Upper lobe of right lung (tissue), 1 donor: ENCODE measurements at regions not wholly inside any gene's neighbourhood (a gene's known extent, or its start where the extent isn't known, plus 50 kb on each side); places are given as distances from the start of the nearest gene placed in this dataset.

Source experiments
- ATAC-seq: fragments of 200-7000 bp; cut with Tn5 transposase; one replicate; pipeline ENCODE4 v1.9.1; 2020; ENCODE audit warnings: mild to moderate bottlenecking, moderate library complexity
- DNase-seq: peaks from one replicate; pipeline ENCODE4 v3.0.0-alpha.2; 2020
- H3K27ac ChIP-seq: fragments of 200-600 bp; one replicate; pipeline ENCODE4 v1.8.0; 2022
- H3K27me3 ChIP-seq: fragments of 200-600 bp; one replicate; pipeline ENCODE4 v1.8.0; 2022; ENCODE audit warnings: mild to moderate bottlenecking
- H3K36me3 ChIP-seq: fragments of 200-600 bp; one replicate; pipeline ENCODE4 v1.8.0; 2022
- H3K4me1 ChIP-seq: fragments of 200-600 bp; one replicate; pipeline ENCODE4 v1.8.0; 2022
- H3K4me3 ChIP-seq: fragments of 200-600 bp; one replicate; pipeline ENCODE4 v1.8.0; 2022; ENCODE audit warnings: mild to moderate bottlenecking
- H3K9me3 ChIP-seq: fragments of 200-600 bp; one replicate; pipeline ENCODE4 v1.8.0; 2022
- intact Hi-C: fragments of 100-400 bp; cut with DNase I; formaldehyde crosslinking; loops from one replicate; pipeline ENCODE4 v1.11.0; 2022
- TF ChIP-seq, protein P1 (sequence below): fragments of 200-600 bp; IDR thresholded peaks from one replicate; pipeline ENCODE4 v1.8.0; 2022; ENCODE audit warnings: antibody characterized with exemption
- donor health status: DM: no; HTN: yes; CAD: no; lungs with severe emphysema.

DNA sequence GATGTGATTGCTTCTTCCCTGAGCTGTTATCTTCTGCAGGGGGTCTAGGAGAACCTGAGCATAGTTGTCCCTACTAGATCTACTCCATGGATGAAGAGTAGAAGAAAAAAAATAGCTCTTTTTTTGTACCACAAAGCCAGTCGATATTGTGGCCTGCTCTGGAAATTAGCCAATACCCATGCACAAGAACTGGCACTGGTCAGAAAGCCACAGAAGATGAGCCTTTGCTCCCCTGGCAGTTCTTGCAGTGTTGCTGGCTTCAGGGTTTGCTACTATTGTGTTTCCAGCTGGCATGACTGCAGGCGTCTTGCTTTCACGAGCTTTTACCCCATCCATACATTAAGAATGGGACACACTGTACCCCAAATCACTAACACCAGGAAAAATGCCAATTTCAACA is 547.7 kb upstream of the KLF12 start:
- Histone ChIP-seq H3K36me3 (no peaks in the 10 kb centered on the region), H3K9me3 (no peaks in the 10 kb centered on the region), H3K4me3 (no peak overlapping the region), H3K4me1 (no peaks in the 10 kb centered on the region), H3K27me3 (no peaks in the 10 kb centered on the region), H3K27ac (no peak overlapping the region)
- DNase-seq (no peak), ATAC-seq (no peak)
- TF ChIP-seq, protein P1, sequence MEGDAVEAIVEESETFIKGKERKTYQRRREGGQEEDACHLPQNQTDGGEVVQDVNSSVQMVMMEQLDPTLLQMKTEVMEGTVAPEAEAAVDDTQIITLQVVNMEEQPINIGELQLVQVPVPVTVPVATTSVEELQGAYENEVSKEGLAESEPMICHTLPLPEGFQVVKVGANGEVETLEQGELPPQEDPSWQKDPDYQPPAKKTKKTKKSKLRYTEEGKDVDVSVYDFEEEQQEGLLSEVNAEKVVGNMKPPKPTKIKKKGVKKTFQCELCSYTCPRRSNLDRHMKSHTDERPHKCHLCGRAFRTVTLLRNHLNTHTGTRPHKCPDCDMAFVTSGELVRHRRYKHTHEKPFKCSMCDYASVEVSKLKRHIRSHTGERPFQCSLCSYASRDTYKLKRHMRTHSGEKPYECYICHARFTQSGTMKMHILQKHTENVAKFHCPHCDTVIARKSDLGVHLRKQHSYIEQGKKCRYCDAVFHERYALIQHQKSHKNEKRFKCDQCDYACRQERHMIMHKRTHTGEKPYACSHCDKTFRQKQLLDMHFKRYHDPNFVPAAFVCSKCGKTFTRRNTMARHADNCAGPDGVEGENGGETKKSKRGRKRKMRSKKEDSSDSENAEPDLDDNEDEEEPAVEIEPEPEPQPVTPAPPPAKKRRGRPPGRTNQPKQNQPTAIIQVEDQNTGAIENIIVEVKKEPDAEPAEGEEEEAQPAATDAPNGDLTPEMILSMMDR: no peak
- intact Hi-C loops: no loop called here

DNA sequence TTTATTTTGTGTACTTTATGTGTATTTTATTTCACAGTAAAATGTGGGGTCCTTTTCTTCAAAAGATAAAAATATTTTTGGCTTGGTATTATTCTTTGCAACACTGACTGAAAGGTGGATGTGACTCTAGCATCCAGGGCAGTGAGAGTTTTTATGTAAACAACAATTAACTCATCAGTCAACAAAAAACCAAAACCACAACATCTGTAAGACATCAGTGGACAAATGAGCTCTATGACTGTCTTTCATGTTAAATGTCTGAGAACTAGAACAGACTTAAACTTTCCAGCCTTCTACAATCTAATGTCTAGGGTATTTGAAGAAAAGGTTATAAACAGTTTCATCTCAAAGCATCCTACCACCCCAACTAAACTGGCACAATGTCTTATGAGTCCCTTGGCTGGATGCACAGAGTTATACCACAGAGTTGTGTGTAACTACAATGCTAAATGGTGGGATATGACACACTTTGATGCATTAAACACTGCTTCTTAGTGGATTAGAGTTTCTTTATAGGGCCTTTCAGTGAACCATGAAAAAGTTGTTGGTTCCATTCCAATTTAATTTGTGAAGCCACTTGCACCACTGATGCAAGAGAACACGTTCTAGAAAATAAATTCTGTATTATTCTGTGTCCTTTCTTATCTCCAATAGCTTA is 544.2 kb upstream of the KLF12 start:
- Histone ChIP-seq H3K4me3 (no peak overlapping the region), H3K9me3 (no peaks in the 10 kb centered on the region), H3K4me1 (no peaks in the 10 kb centered on the region), H3K36me3 (no peaks in the 10 kb centered on the region), H3K27ac (no peak overlapping the region), H3K27me3 (no peaks in the 10 kb centered on the region)
- intact Hi-C loops: no loop called here
- DNase-seq: no peak
- ATAC-seq: no peak
- TF ChIP-seq, protein P1: no peak

DNA sequence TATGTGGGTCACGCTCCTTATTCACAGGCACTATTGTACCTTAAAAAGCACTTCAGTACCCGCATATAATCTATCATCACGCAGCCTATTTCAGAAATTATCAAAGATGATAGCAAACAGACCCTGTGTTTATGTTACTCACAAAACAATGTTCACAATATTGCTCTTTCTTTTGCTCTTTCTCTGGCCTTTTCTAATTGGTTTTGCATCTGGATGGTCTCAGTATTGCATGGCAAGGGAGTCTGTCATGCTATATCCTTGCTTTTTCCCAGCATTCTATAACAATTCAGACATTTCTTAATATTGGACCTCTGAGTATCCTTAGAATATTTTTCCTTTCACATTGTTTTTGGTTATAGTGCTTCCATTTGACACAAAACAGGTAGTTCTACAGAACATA is 541.8 kb upstream of the KLF12 start:
- H3K9me3 ChIP-seq: no peaks in the 10 kb centered on the region
- H3K36me3 ChIP-seq: no peaks in the 10 kb centered on the region
- ATAC-seq (no peak), DNase-seq (no peak)
- H3K4me3 ChIP-seq: no peak overlapping the region
- H3K27me3 ChIP-seq: no peaks in the 10 kb centered on the region
- H3K27ac ChIP-seq: no peak overlapping the region
- no peaks in the 10 kb centered on the region for H3K4me1 ChIP-seq
- intact Hi-C loops: no loop called here
- TF ChIP-seq, protein P1: no peak

DNA sequence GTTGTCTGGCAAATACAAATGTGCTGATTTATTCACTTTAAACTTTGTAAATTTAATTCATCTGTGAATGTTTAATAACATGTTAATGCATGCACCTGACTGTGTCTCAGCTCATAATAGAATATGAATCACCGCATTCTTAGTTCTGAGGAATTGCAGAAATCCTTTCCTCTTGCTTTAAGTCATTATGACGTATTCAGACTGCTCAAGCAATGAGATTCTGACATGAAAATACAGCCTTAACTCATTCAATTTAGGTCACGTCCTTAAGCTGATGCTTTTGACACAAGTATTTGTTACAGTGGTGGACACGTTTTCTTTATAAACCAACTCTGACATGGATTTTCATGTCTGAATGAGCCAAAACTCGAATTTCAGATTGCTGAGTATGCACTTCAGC is 541.0 kb upstream of the KLF12 start:
- no peaks in the 10 kb centered on the region for H3K27me3 ChIP-seq
- H3K9me3 ChIP-seq: no peaks in the 10 kb centered on the region
- no peaks in the 10 kb centered on the region for H3K4me1 ChIP-seq
- TF ChIP-seq, protein P1: no peak
- ATAC-seq: no peak
- DNase-seq: no peak
- no peak overlapping the region for H3K27ac ChIP-seq
- H3K4me3 ChIP-seq: no peak overlapping the region
- intact Hi-C loops: no loop called here
- H3K36me3 ChIP-seq: no peaks in the 10 kb centered on the region

DNA sequence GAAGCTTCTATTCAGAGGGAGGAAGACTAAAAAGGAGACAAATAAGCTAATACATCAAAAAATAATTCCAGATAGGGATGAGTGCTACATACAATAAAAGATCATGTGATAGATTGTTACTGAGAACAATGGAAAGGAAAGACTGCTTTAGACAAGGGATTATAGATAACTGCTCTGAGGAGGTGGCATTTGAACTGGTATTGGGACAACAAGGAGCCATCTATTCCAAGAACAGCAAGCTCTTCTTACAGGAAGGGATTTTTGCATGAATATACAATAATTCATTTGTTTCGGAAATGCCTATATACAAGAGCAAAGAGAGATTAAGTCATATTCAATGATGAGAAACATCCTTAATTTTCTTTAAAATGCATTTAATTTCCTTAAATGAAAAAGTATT is 540.5 kb upstream of the KLF12 start:
- H3K36me3 ChIP-seq: no peaks in the 10 kb centered on the region
- H3K4me3 ChIP-seq: no peak overlapping the region
- DNase-seq (no peak), ATAC-seq (no peak)
- intact Hi-C loops: no loop called here
- no peaks in the 10 kb centered on the region for H3K9me3 ChIP-seq
- no peak overlapping the region for H3K27ac ChIP-seq
- no peaks in the 10 kb centered on the region for H3K4me1 ChIP-seq
- TF ChIP-seq, protein P1: no peak
- no peaks in the 10 kb centered on the region for H3K27me3 ChIP-seq

DNA sequence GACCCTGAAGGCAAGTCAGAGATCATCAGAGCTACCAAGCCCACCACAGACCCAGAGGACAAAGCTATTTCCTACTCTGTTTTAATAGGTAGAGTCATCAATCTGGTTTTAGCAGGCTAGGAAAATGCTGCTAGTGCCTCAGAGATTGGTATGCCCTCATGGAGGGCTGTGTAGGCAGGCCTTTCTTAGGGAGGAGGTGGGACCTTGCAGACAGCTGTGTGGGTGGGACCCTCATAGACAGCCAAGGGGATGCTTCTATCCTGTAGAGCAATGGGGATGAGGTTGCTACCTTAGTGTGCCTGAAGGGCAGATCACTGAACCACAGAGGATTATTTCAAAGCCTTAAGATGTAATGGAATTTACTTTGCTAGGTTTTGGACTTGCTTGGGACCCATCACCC is 534.9 kb upstream of the KLF12 start:
- Histone ChIP-seq H3K36me3 (no peaks in the 10 kb centered on the region), H3K4me1 (no peaks in the 10 kb centered on the region), H3K9me3 (no peaks in the 10 kb centered on the region), H3K4me3 (no peak overlapping the region), H3K27ac (no peak overlapping the region), H3K27me3 (no peaks in the 10 kb centered on the region)
- no peak for DNase-seq
- TF ChIP-seq, protein P1: no peak
- intact Hi-C loops: no loop called here
- ATAC-seq: no peak
